NCI-H1417 (cell line): ENCODE measurements at regions not wholly inside any gene's neighbourhood (a gene's known extent, or its start where the extent isn't known, plus 50 kb on each side); places are given as distances from the start of the nearest gene placed in this dataset.
"Not testable (repeated sequence)": the region's sequence is repeated elsewhere in the genome, so short reads cannot be mapped to it uniquely, and the experiment has no call there.

ENCODE experiments used
- DNase-seq, 3 experiments: peaks; one replicate each; lab custom pipeline; 2025; lab: John Stamatoyannopoulos, UW

- no peak for DNase-seq
These were observed 82.2 kb upstream of the SLC22A16 start for GRCh38 chr6:110558575-110558974.

- DNase-seq, result no peak
These were observed 80.8 kb upstream of the SLC22A16 start for GRCh38 chr6:110557199-110557598.

- no peak for DNase-seq
These were observed 80.1 kb upstream of the SLC22A16 start for GRCh38 chr6:110556317-110557110.

GRCh38 chr6:110554966-110555460 lies 78.6 kb upstream of the SLC22A16 start:
- DNase-seq, result no peak

- DNase-seq, result no peak
These were observed 78.0 kb upstream of the SLC22A16 start for GRCh38 chr6:110554441-110554840.

GRCh38 chr6:110552901-110553641 lies 76.7 kb upstream of the SLC22A16 start:
- DNase-seq, result no peak

- DNase-seq, result no peak
These were observed 75.7 kb upstream of the SLC22A16 start for GRCh38 chr6:110552076-110552475.

GRCh38 chr6:110551088-110551487 lies 74.7 kb upstream of the SLC22A16 start:
- DNase-seq, result no peak

- DNase-seq, result no peak
These were observed 73.9 kb upstream of the SLC22A16 start for GRCh38 chr6:110550353-110550752.

- DNase-seq, result no peak
These were observed 72.9 kb upstream of the SLC22A16 start for GRCh38 chr6:110549277-110549676.

GRCh38 chr6:110548110-110548847 lies 71.9 kb upstream of the SLC22A16 start:
- DNase-seq, result no peak

- no peak for DNase-seq
These were observed 71.0 kb upstream of the SLC22A16 start for GRCh38 chr6:110547266-110547964.

- no peak for DNase-seq
These were observed 68.9 kb upstream of the SLC22A16 start for GRCh38 chr6:110545081-110545872.

GRCh38 chr6:110544472-110544871 lies 68.1 kb upstream of the SLC22A16 start:
- no peak for DNase-seq

- DNase-seq, result peak in 2 of 3 experiments; percentile 16 to 41
These were observed 66.7 kb upstream of the SLC22A16 start for GRCh38 chr6:110543106-110543505.

GRCh38 chr6:110542311-110543024 lies 66.1 kb upstream of the SLC22A16 start:
- no peak for DNase-seq

GRCh38 chr6:110541701-110542309 lies 65.4 kb upstream of the SLC22A16 start:
- no peak for DNase-seq

- DNase-seq, result not testable (repeated sequence)
These were observed 63.0 kb upstream of the SLC22A16 start for GRCh38 chr6:110539277-110540019.
